ENCODE measurements at regions not wholly inside any gene's neighbourhood (a gene's known extent, or its start where the extent isn't known, plus 50 kb on each side); places are given as distances from the start of the nearest gene placed in this dataset.

GRCh38 chr12:123096182-123096581 is 54.7 kb downstream of the PITPNM2 start:
- H3K4me1 ChIP-seq (ENCODE audit: insufficient read depth, low read length) = no peaks in the 10 kb centered on the region
- H3T11ph ChIP-seq (ENCODE audit: low read length) = no peak overlapping the region
- no peaks in the 10 kb centered on the region for H3K9me3 ChIP-seq (ENCODE audit: control insufficient read depth, low read depth, low read length)
- H3K4me3 Mint-ChIP-seq = no peak overlapping the region
- no peak overlapping the region for H2AFZ ChIP-seq (ENCODE audit: low read length)
- H2BK5ac ChIP-seq (ENCODE audit: insufficient read length, low read length) = no peak overlapping the region
- H2BK15ac ChIP-seq (ENCODE audit: low read depth, low read length) = no peak overlapping the region
- H3K56ac ChIP-seq (ENCODE audit: insufficient read length, low read depth, low read length) = no peak overlapping the region
- no peaks in the 10 kb centered on the region for H3K79me1 ChIP-seq (ENCODE audit: insufficient read depth, low read depth, low read length, poor library complexity, severe bottlenecking)
- no peak overlapping the region for H2BK20ac ChIP-seq (ENCODE audit: low read depth, low read length, poor library complexity, severe bottlenecking)
- no peak for TF ChIP-seq CTCF (conservative IDR thresholded peaks at IDR 0.05)
- no peak overlapping the region for H3K4me2 ChIP-seq (ENCODE audit: insufficient read depth, insufficient read length, low read length)
- no peak overlapping the region for H3K18ac ChIP-seq (ENCODE audit: insufficient read length, low read depth, low read length)
- no peak overlapping the region for H3K9ac ChIP-seq (ENCODE audit: extremely low read depth, insufficient read length, low read length)
- H3K4ac ChIP-seq (ENCODE audit: low read depth, low read length) = no peak overlapping the region
- H3K23ac ChIP-seq (ENCODE audit: insufficient read length, low read depth, low read length) = no peak overlapping the region
- no peaks in the 10 kb centered on the region for H3K36me3 Mint-ChIP-seq (ENCODE audit: insufficient read depth in 1 of 3, low read depth in 3 of 3)
- H4K91ac ChIP-seq (ENCODE audit: insufficient read length, low read depth, low read length) = no peak overlapping the region
- H2BK120ac ChIP-seq (ENCODE audit: low read depth, low read length, poor library complexity, severe bottlenecking) = no peak overlapping the region
- no peak for DNase-seq
- H3K14ac ChIP-seq (ENCODE audit: insufficient read depth, low read length) = no peak overlapping the region
- no peaks in the 10 kb centered on the region for H3K27me3 ChIP-seq (ENCODE audit: insufficient read depth, low read length)
- no peak overlapping the region for H3K27ac ChIP-seq (ENCODE audit: insufficient read length, low read depth, low read length)
- H3K4me1 Mint-ChIP-seq = peaks cover 4 to 5% of the 10 kb centered on the region in 2 experiments; a peak in 3 of 4 replicates
- no peaks in the 10 kb centered on the region for H3K23me2 ChIP-seq (ENCODE audit: insufficient read length, low read depth, low read length, poor library complexity, severe bottlenecking)
- no peak overlapping the region for H4K5ac ChIP-seq (ENCODE audit: insufficient read length, low read depth, low read length)
- no peak overlapping the region for H4K8ac ChIP-seq (replicated peaks; ENCODE audit: insufficient read length, low read depth, low read length)
- no peaks in the 10 kb centered on the region for H4K20me1 ChIP-seq (ENCODE audit: control insufficient read depth, insufficient read depth, insufficient read length)
- H2AK5ac ChIP-seq (ENCODE audit: insufficient read length, low read length) = no peak overlapping the region
- peaks cover 2% of the 10 kb centered on the region; the same call in 1 of the 2 replicates for H3K27me3 Mint-ChIP-seq (ENCODE audit: low read depth)
- peak overlapping the region in 1 of 3 experiments; percentile 15; a peak in 2 of 7 replicates for H3K27ac Mint-ChIP-seq
- WGBS (ENCODE audit: extremely low coverage, insufficient read length, low lambda C conversion rate) = no CpG with 5 or more reads among the region's 8 CpGs
- no peaks in the 10 kb centered on the region; a peak in 1 of 5 replicates for H3K9me3 Mint-ChIP-seq
- no peaks in the 10 kb centered on the region for H3K79me2 ChIP-seq (ENCODE audit: insufficient read depth, low read length)
- H2BK12ac ChIP-seq (ENCODE audit: insufficient read length, low read depth, low read length) = no peak overlapping the region
